ENCODE measurements at regions not wholly inside any gene's neighbourhood (a gene's known extent, or its start where the extent isn't known, plus 50 kb on each side); places are given as distances from the start of the nearest gene placed in this dataset.

GRCh38 chr1:187892683-187893039, 1063.9 kb downstream of the PLA2G4A start:
- TF ChIP-seq, protein P1, sequence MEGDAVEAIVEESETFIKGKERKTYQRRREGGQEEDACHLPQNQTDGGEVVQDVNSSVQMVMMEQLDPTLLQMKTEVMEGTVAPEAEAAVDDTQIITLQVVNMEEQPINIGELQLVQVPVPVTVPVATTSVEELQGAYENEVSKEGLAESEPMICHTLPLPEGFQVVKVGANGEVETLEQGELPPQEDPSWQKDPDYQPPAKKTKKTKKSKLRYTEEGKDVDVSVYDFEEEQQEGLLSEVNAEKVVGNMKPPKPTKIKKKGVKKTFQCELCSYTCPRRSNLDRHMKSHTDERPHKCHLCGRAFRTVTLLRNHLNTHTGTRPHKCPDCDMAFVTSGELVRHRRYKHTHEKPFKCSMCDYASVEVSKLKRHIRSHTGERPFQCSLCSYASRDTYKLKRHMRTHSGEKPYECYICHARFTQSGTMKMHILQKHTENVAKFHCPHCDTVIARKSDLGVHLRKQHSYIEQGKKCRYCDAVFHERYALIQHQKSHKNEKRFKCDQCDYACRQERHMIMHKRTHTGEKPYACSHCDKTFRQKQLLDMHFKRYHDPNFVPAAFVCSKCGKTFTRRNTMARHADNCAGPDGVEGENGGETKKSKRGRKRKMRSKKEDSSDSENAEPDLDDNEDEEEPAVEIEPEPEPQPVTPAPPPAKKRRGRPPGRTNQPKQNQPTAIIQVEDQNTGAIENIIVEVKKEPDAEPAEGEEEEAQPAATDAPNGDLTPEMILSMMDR (IDR thresholded peaks at IDR 0.05): no peak
- TF ChIP-seq POLR2A (IDR thresholded peaks at IDR 0.05): no peak
- intact Hi-C loops (cut with DNase I; ENCODE audit: low total_unique reads): no loop called here
- no peak overlapping the region for H3K4me3 ChIP-seq (ENCODE audit: low read depth, poor library complexity, severe bottlenecking)
- DNase-seq (ENCODE audit: low spot score in 2 of 2): no peak

- H3K4me3 ChIP-seq (ENCODE audit: low read depth, poor library complexity, severe bottlenecking): no peak overlapping the region
- no peak for DNase-seq (ENCODE audit: low spot score in 2 of 2)
- TF ChIP-seq POLR2A (IDR thresholded peaks at IDR 0.05): no peak
- TF ChIP-seq, protein P1 (IDR thresholded peaks at IDR 0.05): no peak
- intact Hi-C loops (cut with DNase I; ENCODE audit: low total_unique reads): no loop called here
- WGBS, 2 donors: 72 to 81% methylated on average over 2 of the region's 2 CpGs
Measured at GRCh38 chr1:187893471-187893870, 1064.7 kb downstream of the PLA2G4A start.

DNA sequence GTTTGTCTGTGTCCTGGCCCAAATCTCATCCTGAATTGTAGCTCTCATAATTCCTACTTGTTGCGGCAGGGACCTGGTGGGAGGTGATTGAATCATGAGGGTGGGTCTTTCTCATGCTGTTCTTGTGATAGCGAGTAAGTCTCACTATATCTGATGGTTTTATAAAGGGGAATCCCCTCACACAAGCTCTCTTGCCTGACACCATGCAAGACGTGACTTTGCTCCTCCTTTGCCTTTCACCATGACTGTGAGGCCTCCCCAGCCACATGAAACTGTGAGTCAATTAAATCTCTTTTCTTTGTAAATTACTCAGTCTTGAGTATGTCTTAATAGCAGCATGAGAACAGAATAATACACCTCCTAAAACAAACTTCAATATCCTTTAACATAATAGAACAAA, 1065.6 kb downstream of the PLA2G4A start:
- 84 to 86% methylated on average over 3 of the region's 3 CpGs for WGBS, 2 donors
- intact Hi-C loops (cut with DNase I; ENCODE audit: low total_unique reads): no loop called here
- H3K4me3 ChIP-seq (ENCODE audit: low read depth, poor library complexity, severe bottlenecking): no peak overlapping the region
- TF ChIP-seq POLR2A (IDR thresholded peaks at IDR 0.05): no peak
- DNase-seq (ENCODE audit: low spot score in 2 of 2): no peak

GRCh38 chr1:187903223-187903622, 1074.5 kb downstream of the PLA2G4A start:
- intact Hi-C loops (cut with DNase I; ENCODE audit: low total_unique reads): no loop called here
- no peak overlapping the region for H3K4me3 ChIP-seq (ENCODE audit: low read depth, poor library complexity, severe bottlenecking)
- 66 to 74% methylated on average over 1 of the region's 1 CpG for WGBS, 2 donors
- no peak for DNase-seq (ENCODE audit: low spot score in 2 of 2)
- no peak for TF ChIP-seq POLR2A (IDR thresholded peaks at IDR 0.05)
- TF ChIP-seq, protein P1 (IDR thresholded peaks at IDR 0.05): no peak

- intact Hi-C loops (cut with DNase I; ENCODE audit: low total_unique reads): no loop called here
- WGBS, 2 donors: 68 to 69% methylated on average over 3 of the region's 3 CpGs
- TF ChIP-seq, protein P1 (IDR thresholded peaks at IDR 0.05): no peak
- TF ChIP-seq POLR2A (IDR thresholded peaks at IDR 0.05): no peak
- DNase-seq (ENCODE audit: low spot score in 2 of 2): no peak
- no peak overlapping the region for H3K4me3 ChIP-seq (ENCODE audit: low read depth, poor library complexity, severe bottlenecking)
Measured at GRCh38 chr1:187909382-187909781, 1080.6 kb downstream of the PLA2G4A start.

DNA sequence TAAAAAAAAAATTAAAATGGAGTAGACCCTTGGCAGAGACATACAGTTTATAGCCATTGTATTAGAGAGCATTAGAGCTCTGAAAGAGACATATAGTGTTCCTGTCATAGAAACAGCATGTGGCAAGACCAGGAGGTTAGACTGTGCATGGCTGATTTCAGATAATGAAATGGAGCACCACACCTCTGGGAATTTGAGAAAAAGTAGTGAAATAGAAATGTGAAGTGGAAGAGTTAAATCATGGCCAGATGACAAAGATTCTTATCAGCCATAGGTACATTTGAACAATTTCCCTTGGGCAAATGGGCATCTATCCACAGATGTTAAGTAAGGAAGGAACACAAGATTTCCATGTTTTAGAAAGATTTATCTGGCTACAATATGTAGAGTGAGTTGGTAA, 1083.1 kb downstream of the PLA2G4A start:
- intact Hi-C loops (cut with DNase I; ENCODE audit: low total_unique reads): no loop called here
- no peak overlapping the region for H3K4me3 ChIP-seq (ENCODE audit: low read depth, poor library complexity, severe bottlenecking)
- no peak for DNase-seq (ENCODE audit: low spot score in 2 of 2)
- TF ChIP-seq POLR2A (IDR thresholded peaks at IDR 0.05): no peak
- TF ChIP-seq, protein P1 (IDR thresholded peaks at IDR 0.05): no peak
